HCT116 (cell line): ENCODE measurements at regions not wholly inside any gene's neighbourhood (a gene's known extent, or its start where the extent isn't known, plus 50 kb on each side); places are given as distances from the start of the nearest gene placed in this dataset.

ENCODE experiments used
- ATAC-seq: fragments of 200-7000 bp; cut with Tn5 transposase; 2 replicates; pipeline ENCODE4 v1.9.1; 2020; ENCODE audit warnings: mild to moderate bottlenecking, moderate library complexity
- BruUV-seq: library from RNA; stranded (reverse); fragments of 400-500 nt; replicated peaks from 2 replicates; lab custom pipeline; 2021; lab: Mats Ljungman, UMichigan
- CTCF ChIA-PET: fragments of 300-600 bp; sonication (Branson Sonifier 250); formaldehyde crosslinking; loops from one replicate; lab custom pipeline; 2021; ENCODE audit warnings: antibody characterized with exemption; lab: Charles Lee
- POLR2A ChIA-PET: fragments of 300-600, 350-600 bp; sonication (Branson Sonifier 250); formaldehyde crosslinking; loops from one replicate; lab custom pipeline; 2021; ENCODE audit warnings: antibody characterized with exemption; lab: Charles Lee
- RAD21 ChIA-PET, 2 experiments: fragments of 300-600 bp; sonication (Branson Sonifier 250); formaldehyde crosslinking; loops; one replicate each; lab custom pipeline; 2023; ENCODE audit warnings: low total read pairs in 2 of 2; ENCODE audit not compliant: uncharacterized antibody in 2 of 2, unreplicated experiment in 2 of 2, low non-redundant PET in 1 of 2; lab: Charles Lee
- DNase-seq: peaks from one replicate; pipeline ENCODE4 v3.0.0-alpha.2; 2010; ENCODE audit warnings: low read depth, low spot score
- H2AFZ ChIP-seq: fragments of 200-600 bp; shearing (Covaris generic), sonication (generic); 2 replicates; pipeline ENCODE4 v1.6.1; 2017; ENCODE audit warnings: low read depth, mixed run types, mixed read lengths, antibody characterized with exemption, low read length; ENCODE audit not compliant: poor library complexity, severe bottlenecking
- H3K27ac ChIP-seq: 2 replicates; pipeline ENCODE4 v1.5.1; 2012; ENCODE audit warnings: low read depth, low read length
- H3K27me3 ChIP-seq: fragments of 200-600 bp; sonication (generic); 2 replicates; pipeline ENCODE4 v1.6.1; 2016; ENCODE audit warnings: mixed run types, low read length, mixed read lengths; ENCODE audit not compliant: insufficient read depth
- H3K36me3 ChIP-seq, 2 experiments: fragments of 200-500 bp in 1 of 2; fragments of 200-600 bp in 1 of 2; sonication (Bioruptor generic) in 1 of 2; sonication (generic) in 1 of 2; 2 replicates each; pipeline versions ENCODE4 v1.5.1 to v1.6.1; 2014 to 2016; ENCODE audit warnings: low read length in 2 of 2, inconsistent platforms in 1 of 2, mixed read lengths in 1 of 2, mixed run types in 1 of 2; ENCODE audit not compliant: insufficient read depth in 2 of 2, control insufficient read depth in 1 of 2
- H3K4me1 ChIP-seq, 2 experiments: fragments of 200-600 bp in 1 of 2; sonication (generic) in 1 of 2; 2 replicates each; pipeline versions ENCODE4 v1.5.1 to v1.6.1; 2012 to 2017; ENCODE audit warnings: low read length in 2 of 2, inconsistent platforms in 1 of 2, mild to moderate bottlenecking in 1 of 2, mixed read lengths in 1 of 2, mixed run types in 1 of 2, moderate library complexity in 1 of 2; ENCODE audit not compliant: insufficient read depth in 2 of 2, control insufficient read depth in 1 of 2
- H3K4me2 ChIP-seq: fragments of 200-600 bp; sonication (generic); 2 replicates; pipeline ENCODE4 v1.6.1; 2017; ENCODE audit warnings: mixed run types, low read length, mixed read lengths
- H3K4me3 ChIP-seq, 2 experiments: fragments of 200-600 bp in 1 of 2; sonication (generic) in 1 of 2; replicated peaks in 1 of 2; 2 replicates each; pipeline ENCODE4 v1.5.1; 2011 to 2016; ENCODE audit warnings: low read length in 2 of 2, control low read depth in 1 of 2, low read depth in 1 of 2, mild to moderate bottlenecking in 1 of 2, mixed read lengths in 1 of 2, mixed run types in 1 of 2
- H3K79me2 ChIP-seq: fragments of 200-600 bp; sonication (generic); 2 replicates; pipeline ENCODE4 v1.6.1; 2017; ENCODE audit warnings: mild to moderate bottlenecking, mixed run types, low read length, moderate library complexity, mixed read lengths; ENCODE audit not compliant: insufficient read depth
- H3K9ac ChIP-seq: fragments of 200-600 bp; sonication (generic); 2 replicates; pipeline ENCODE4 v1.6.1; 2016; ENCODE audit warnings: low read length, mixed read lengths
- H3K9me2 ChIP-seq: fragments of 200-600 bp; sonication (generic), shearing (Covaris generic); 2 replicates; pipeline ENCODE4 v1.6.1; 2017; ENCODE audit warnings: mixed run types, mild to moderate bottlenecking, moderate library complexity; ENCODE audit not compliant: insufficient read depth
- H3K9me3 ChIP-seq, 2 experiments: fragments of 200-500 bp in 1 of 2; fragments of 200-600 bp in 1 of 2; sonication (Bioruptor generic) in 1 of 2; sonication (generic) in 1 of 2; 2 replicates each; pipeline ENCODE4 v1.6.1; 2014 to 2017; ENCODE audit warnings: low read length in 2 of 2, mixed read lengths in 2 of 2, inconsistent platforms in 1 of 2, low read depth in 1 of 2, mild to moderate bottlenecking in 1 of 2, mixed run types in 1 of 2, moderate library complexity in 1 of 2; ENCODE audit not compliant: control insufficient read depth in 1 of 2, insufficient read depth in 1 of 2
- H4K20me1 ChIP-seq: fragments of 200-600 bp; sonication (generic), shearing (Covaris generic); 2 replicates; pipeline ENCODE4 v1.6.1; 2017; ENCODE audit warnings: mixed run types, mild to moderate bottlenecking, moderate library complexity; ENCODE audit not compliant: insufficient read depth
- JUND ChIP-seq: IDR thresholded peaks from 2 replicates; pipeline ENCODE4 v1.6.1; 2012
- MAX ChIP-seq: IDR thresholded peaks from 2 replicates; pipeline ENCODE4 v1.6.1; 2012
- RAD21 ChIP-seq: IDR thresholded peaks from 2 replicates; pipeline ENCODE4 v1.6.1; 2012; ENCODE audit warnings: low read depth, mild to moderate bottlenecking
- REST ChIP-seq: IDR thresholded peaks from 2 replicates; pipeline ENCODE4 v1.6.1; 2012; ENCODE audit warnings: low read depth
- SIN3A ChIP-seq: IDR thresholded peaks from 2 replicates; pipeline ENCODE4 v1.6.1; 2012; ENCODE audit warnings: low read depth
- ZBTB33 ChIP-seq: IDR thresholded peaks from 2 replicates; pipeline ENCODE4 v1.6.1; 2011; ENCODE audit warnings: mild to moderate bottlenecking, low read length, moderate library complexity; ENCODE audit not compliant: insufficient replicate concordance; ENCODE audit errors: extremely low read depth
- ZFX ChIP-seq: fragments of 450-650 bp; IDR thresholded peaks from 2 replicates; pipeline ENCODE4 v1.6.1; 2017
- intact Hi-C: fragments of 100-400 bp; cut with micrococcal nuclease; formaldehyde crosslinking; loops from 2 replicates; pipeline ENCODE4 v1.10.0; 2022

- H3K4me2 ChIP-seq, result no peak overlapping the region
- no peak overlapping the region for H3K9ac ChIP-seq
- no peaks in the 10 kb centered on the region for H3K79me2 ChIP-seq
- no TSS peak for BruUV-seq
- H3K27me3 ChIP-seq, result no peaks in the 10 kb centered on the region
- no peaks in the 10 kb centered on the region for H3K9me2 ChIP-seq
- H3K4me1 ChIP-seq, result no peaks in the 10 kb centered on the region
- ChIA-PET RAD21 (no interaction called here), CTCF (no interaction called here), POLR2A (no interaction called here)
- H3K27ac ChIP-seq, result no peak overlapping the region
- H4K20me1 ChIP-seq, result no peaks in the 10 kb centered on the region
- H3K36me3 ChIP-seq, result no peaks in the 10 kb centered on the region
- TF ChIP-seq ZFX (no peak), JUND (no peak), REST (no peak), SIN3A (no peak), ZBTB33 (no peak), MAX (no peak), RAD21 (no peak)
- no peak for ATAC-seq
- DNase-seq, result no peak
- intact Hi-C loops, result no loop called here
- peaks cover 0 to 14% of the 10 kb centered on the region in 2 experiments; a peak in 1 of 4 replicates for H3K9me3 ChIP-seq
- no peak overlapping the region for H3K4me3 ChIP-seq
- no peak overlapping the region for H2AFZ ChIP-seq
Measured at GRCh38 chr6:91428296-91428695, 841.4 kb upstream of the MAP3K7 start.
